HG03571 (cell line): ENCODE measurements at regions not wholly inside any gene's neighbourhood (a gene's known extent, or its start where the extent isn't known, plus 50 kb on each side); places are given as distances from the start of the nearest gene placed in this dataset.

ENCODE experiments used
- ATAC-seq: cut with Tn5 transposase; IDR thresholded peaks from one replicate; pipeline ENCODE4 v1.9.1; 2021; ENCODE audit not compliant: unreplicated experiment

- ATAC-seq = no peak
These were observed 178.0 kb downstream of the CEMIP2 start for GRCh38 chr9:71590362-71590761.

DNA sequence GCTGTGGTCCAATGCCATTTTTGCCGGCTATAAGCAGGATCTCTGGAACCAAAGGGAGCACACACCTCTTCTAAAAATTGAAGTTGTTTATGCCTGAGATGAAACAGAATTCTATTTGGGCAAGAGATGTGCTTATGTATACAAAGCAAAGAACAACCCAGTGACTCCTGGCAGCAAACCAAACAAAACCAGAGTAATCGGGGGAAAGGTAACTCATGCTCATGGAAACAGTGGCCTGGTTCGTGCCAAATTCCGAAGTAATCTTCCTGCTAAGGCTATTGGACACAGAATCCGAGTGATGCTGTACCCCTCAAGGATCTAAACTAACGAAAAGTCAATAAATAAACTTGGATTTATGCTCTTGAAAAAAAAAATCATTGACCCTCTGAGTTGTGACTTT is 178.7 kb downstream of the CEMIP2 start:
- ATAC-seq = no peak

DNA sequence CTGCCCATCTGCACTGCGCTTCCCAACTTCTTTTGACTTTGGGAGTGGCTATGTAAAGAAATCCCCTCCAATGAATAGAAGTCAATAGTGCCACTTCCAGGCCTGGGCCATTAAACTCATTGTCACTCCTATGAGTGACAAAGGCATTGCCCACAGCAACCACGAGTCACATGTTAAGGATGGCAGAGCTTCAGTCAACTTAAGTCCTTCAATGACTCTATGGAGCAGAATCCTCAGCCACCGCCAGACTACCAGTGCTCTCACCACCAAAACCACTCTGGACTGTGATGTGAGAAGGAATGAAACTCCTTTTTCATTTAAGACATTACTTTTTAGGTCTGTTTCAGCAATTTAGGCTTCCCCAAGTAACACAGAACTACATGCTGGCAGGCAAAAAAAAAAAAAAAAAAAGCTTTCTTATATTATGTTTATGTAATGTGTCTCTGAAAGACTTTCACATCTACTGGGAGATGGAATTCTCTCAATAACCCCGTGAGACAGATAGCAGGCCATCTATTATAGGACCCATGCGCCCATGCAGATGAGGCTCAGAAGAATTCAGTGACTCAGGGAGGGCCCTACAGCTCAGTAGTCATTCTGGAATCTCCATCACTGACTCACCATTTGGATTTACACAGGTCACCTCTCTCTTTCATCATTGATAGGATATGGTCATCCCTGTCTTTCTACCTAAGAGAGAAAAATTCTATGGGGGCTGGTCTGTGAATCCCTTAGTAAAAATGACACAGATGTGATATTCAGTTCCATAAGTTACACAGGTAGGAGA is 180.5 kb downstream of the CEMIP2 start:
- no peak for ATAC-seq

GRCh38 chr9:71583792-71584191 is 184.5 kb downstream of the CEMIP2 start:
- ATAC-seq = no peak

DNA sequence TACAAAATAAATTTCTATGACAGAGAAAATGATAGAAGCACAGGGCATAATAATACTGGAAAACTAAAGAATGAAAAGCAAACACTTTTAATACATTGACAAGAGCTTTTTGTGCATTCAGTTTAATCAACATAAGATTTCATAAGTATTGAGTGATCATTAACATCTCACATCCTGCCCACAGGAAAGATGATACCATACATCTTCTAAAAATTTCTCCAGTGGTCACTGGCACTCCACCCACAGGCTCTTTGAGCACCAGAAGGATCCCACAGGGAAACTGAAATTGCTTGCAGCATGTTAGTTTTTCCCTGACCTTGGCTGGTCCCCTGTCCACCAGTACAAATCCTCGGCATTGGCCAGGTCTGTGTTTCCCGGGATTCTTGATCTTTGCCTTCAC is 186.0 kb downstream of the CEMIP2 start:
- no peak for ATAC-seq

- no peak for ATAC-seq
These were observed 187.2 kb downstream of the CEMIP2 start for GRCh38 chr9:71581101-71581500.

DNA sequence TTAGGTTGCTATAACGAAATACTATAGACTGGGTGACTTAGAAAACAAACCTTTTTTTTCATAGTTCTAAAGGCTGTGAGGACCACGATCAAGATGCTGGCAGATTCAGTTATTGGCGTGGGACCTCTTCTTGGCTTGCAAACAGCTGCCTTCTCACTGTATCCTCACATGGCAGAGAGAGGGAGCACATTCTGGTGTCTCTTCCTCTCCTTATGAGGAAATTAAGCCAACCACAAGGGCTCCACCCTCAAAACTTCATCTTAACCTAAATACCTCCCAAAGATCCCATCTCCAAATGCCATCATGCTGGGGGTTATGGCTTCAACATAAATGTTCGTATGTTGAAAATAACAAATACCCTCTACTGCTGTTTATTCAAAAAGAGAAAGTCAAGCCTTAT is 197.1 kb downstream of the CEMIP2 start:
- no peak for ATAC-seq

GRCh38 chr9:71567890-71568289 is 200.4 kb downstream of the CEMIP2 start:
- ATAC-seq = no peak

- no peak for ATAC-seq
These were observed 206.2 kb downstream of the CEMIP2 start for GRCh38 chr9:71562140-71562539.

GRCh38 chr9:71557310-71557709 is 211.0 kb downstream of the CEMIP2 start:
- ATAC-seq = no peak

DNA sequence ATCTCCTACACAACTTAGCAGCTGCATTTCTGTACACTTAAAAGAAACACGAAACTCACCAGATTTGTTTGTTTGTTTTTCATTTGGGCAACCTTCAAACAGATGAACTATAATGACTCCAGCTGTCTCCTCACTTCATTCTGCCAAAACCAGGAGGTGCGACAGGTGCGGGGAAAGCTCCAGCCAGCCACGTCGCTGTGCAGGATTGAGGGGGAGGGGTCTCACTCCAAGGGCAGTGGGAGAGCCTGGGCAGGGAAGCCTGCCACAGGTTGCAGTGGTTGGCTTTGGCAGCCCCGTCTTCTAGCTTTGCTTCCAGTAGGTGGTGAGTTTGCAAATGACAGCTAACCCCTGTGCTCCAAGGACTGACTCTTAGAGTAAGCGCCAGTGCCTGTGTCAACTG is 215.8 kb downstream of the CEMIP2 start:
- ATAC-seq = no peak

DNA sequence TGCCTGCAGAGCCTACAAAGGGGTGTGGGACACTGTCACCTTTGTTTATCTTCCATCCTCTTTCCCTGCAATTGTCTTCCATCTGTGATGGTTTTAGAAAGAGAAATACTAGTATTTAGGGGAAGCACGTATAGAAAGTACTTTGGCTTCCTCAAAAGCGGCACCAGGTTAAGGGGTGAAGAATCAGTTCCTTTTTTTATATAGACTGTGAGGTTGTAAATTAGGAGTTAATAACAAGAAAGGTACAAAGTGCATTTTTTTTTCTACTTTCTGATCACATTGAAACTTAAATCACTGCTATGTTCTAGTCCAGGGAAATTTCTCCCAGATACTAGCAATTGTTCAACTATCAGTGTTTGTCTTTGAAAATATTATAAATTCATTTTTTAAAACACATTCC is 219.3 kb downstream of the CEMIP2 start:
- ATAC-seq = peak; percentile 91

DNA sequence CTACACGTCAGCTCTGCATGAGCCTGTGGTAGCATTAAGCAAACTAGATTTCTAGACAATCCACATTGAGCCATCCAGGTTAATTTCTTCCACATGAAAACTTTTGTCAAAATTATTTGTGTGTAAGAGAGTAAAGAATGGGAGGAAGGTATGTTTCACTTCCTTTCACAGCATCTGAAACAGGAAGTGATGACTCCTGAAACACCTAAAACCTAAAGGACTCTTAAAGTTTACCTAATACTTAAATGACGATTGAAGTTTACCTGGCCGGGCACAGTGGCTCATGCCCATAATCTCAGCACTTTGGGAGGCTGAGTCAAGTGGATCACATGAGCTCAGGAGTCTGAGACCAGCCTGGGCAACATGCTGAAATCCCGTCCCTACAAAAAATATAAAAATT is 223.8 kb downstream of the CEMIP2 start:
- no peak for ATAC-seq

GRCh38 chr9:71541436-71541835 is 226.9 kb downstream of the CEMIP2 start:
- ATAC-seq = no peak

GRCh38 chr9:71524996-71525580 is 243.2 kb downstream of the CEMIP2 start:
- peak; percentile 59 for ATAC-seq

GRCh38 chr9:71524516-71524915 is 243.8 kb downstream of the CEMIP2 start:
- ATAC-seq = no peak

- no peak for ATAC-seq
These were observed 247.2 kb downstream of the CEMIP2 start for GRCh38 chr9:71521132-71521531.

- no peak for ATAC-seq
These were observed 249.1 kb downstream of the CEMIP2 start for GRCh38 chr9:71519098-71519696.

- ATAC-seq = no peak
These were observed 250.1 kb downstream of the CEMIP2 start for GRCh38 chr9:71518045-71518827.

- ATAC-seq = no peak
These were observed 252.7 kb downstream of the CEMIP2 start for GRCh38 chr9:71515626-71516025.

GRCh38 chr9:71515107-71515506 is 253.2 kb downstream of the CEMIP2 start:
- no peak for ATAC-seq
